ENCODE measurements at regions not wholly inside any gene's neighbourhood (a gene's known extent, or its start where the extent isn't known, plus 50 kb on each side); places are given as distances from the start of the nearest gene placed in this dataset.

GRCh38 chr2:65649811-65650589 is 217.6 kb upstream of the SPRED2 start:
- H3K4me1 Mint-ChIP-seq: no peaks in the 10 kb centered on the region
- no peaks in the 10 kb centered on the region for H3K36me3 Mint-ChIP-seq
- H3K9me3 Mint-ChIP-seq: peaks cover 0 to 3% (median 0%) of the 10 kb centered on the region in 6 donors
- DNase-seq: no peak
- no peak overlapping the region for H3K4me3 Mint-ChIP-seq
- H3K27ac Mint-ChIP-seq: no peak overlapping the region
- peaks cover 0 to 2% (median 1%) of the 10 kb centered on the region in 3 donors for H3K27me3 Mint-ChIP-seq (ENCODE audit: low read depth in 3 of 3)

DNA sequence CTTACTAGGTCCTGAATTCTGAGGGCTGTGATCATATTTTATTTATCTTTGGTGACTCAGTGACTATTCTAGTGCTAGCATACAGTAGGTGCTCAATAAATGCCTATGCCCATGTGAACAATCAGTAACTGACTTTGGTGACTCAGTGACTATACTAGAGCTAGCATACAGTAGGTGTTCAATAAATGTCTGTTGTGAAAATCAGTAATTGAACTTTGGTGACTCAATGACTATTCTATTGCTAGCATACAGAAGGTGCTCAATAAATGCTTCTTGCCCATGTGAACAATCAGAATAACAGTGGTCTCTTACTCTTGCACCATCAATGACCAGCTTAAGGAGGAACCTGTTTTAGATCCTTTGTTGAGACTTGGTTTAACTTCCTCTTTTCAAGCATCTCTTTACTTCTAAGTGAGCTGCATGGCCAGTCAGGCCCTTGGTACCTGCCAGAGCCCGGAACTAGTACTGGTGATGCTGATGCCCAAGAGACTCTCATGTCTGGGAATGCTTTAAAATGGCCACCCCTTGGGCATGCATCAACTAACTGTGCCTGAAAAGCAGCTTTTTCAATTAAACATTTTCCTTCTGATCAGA is 214.9 kb upstream of the SPRED2 start:
- no peaks in the 10 kb centered on the region for H3K36me3 Mint-ChIP-seq

DNA sequence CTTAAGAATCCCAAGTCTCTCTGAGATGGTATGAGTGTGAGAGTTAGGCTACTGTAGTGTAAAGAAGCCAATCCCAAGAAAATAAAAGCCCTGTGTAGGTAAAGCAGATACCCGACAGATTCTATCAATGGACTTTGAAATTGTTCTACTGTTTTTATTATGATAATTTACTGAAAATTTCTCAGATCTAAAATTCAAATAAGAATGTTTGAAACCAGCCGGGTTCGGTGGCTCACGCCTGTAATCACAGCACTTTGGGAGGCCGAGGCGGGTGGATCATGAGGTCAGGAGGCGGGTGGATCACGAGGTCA is 208.3 kb upstream of the SPRED2 start:
- peaks cover 0 to 2% of the 10 kb centered on the region in 2 donors for H3K4me1 Mint-ChIP-seq
- peaks cover 0 to 10% (median 2%) of the 10 kb centered on the region in 3 donors for H3K27me3 Mint-ChIP-seq (ENCODE audit: low read depth in 3 of 3)
- no peak overlapping the region for H3K4me3 Mint-ChIP-seq
- H3K9me3 Mint-ChIP-seq: no peaks in the 10 kb centered on the region
- no peak for DNase-seq
- H3K36me3 Mint-ChIP-seq: no peaks in the 10 kb centered on the region
- H3K27ac Mint-ChIP-seq: no peak overlapping the region

More for the DNA sequence above, 214.9 kb upstream of the SPRED2 start:
- no peaks in the 10 kb centered on the region for H3K4me1 Mint-ChIP-seq
- no peak overlapping the region for H3K4me3 Mint-ChIP-seq
- peaks cover 0 to 3% (median 0%) of the 10 kb centered on the region in 6 donors for H3K9me3 Mint-ChIP-seq
- no peak overlapping the region for H3K27ac Mint-ChIP-seq
- DNase-seq: no peak
- peaks cover 0 to 2% (median 1%) of the 10 kb centered on the region in 3 donors for H3K27me3 Mint-ChIP-seq (ENCODE audit: low read depth in 3 of 3)

GRCh38 chr2:65639156-65639864 is 206.9 kb upstream of the SPRED2 start:
- H3K9me3 Mint-ChIP-seq: no peaks in the 10 kb centered on the region
- no peak for DNase-seq
- peaks cover 0 to 2% of the 10 kb centered on the region in 2 donors for H3K4me1 Mint-ChIP-seq
- H3K27ac Mint-ChIP-seq: no peak overlapping the region
- H3K27me3 Mint-ChIP-seq (ENCODE audit: low read depth in 3 of 3): peaks cover 0 to 10% (median 2%) of the 10 kb centered on the region in 3 donors
- no peak overlapping the region for H3K4me3 Mint-ChIP-seq
- no peaks in the 10 kb centered on the region for H3K36me3 Mint-ChIP-seq

GRCh38 chr2:65638443-65638842 is 206.0 kb upstream of the SPRED2 start:
- no peaks in the 10 kb centered on the region for H3K9me3 Mint-ChIP-seq
- DNase-seq: no peak
- no peak overlapping the region for H3K4me3 Mint-ChIP-seq
- peaks cover 0 to 2% of the 10 kb centered on the region in 2 donors for H3K4me1 Mint-ChIP-seq
- no peak overlapping the region for H3K27ac Mint-ChIP-seq
- peaks cover 1 to 10% (median 2%) of the 10 kb centered on the region in 3 donors for H3K27me3 Mint-ChIP-seq (ENCODE audit: low read depth in 3 of 3)
- no peaks in the 10 kb centered on the region for H3K36me3 Mint-ChIP-seq

DNA sequence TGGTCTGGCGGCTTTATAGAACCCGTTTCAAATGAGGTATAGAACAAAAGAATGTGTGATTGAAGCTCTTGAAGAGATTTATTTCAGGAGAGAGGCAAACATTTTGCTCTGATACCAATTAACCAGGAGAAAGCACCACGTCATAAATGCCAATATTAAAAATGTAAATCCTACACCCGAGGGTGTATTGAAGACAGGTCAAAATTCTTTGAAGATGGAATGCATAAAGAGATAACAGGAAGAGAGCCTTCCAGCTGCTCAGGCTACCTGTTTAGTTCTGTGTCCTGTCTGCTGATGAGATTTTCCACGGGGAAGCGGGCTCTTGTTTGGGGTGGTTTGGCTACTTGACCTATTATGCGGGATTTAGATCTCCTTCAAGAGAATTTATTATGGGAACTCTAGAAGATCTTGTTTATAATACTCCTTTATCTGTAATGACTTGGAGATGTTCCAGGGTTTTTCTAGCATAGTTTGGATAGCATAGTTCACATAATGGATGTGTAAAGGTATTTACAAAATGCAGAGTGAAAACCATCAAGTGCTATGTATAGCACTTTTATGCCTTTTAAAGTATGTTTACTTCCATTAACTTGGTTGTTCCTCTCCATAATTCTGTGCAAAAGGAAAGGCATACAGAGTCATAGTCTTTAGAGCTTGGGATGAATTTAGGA is 204.5 kb upstream of the SPRED2 start:
- Mint-ChIP-seq H3K9me3 (no peaks in the 10 kb centered on the region), H3K27ac (no peak overlapping the region), H3K36me3 (no peaks in the 10 kb centered on the region), H3K4me3 (no peak overlapping the region), H3K4me1 (peaks cover 0 to 2% of the 10 kb centered on the region in 2 donors), H3K27me3 (ENCODE audit: low read depth in 3 of 3) (peaks cover 5 to 14% (median 7%) of the 10 kb centered on the region in 3 donors)
- no peak for DNase-seq

GRCh38 chr2:65636024-65636423 is 203.6 kb upstream of the SPRED2 start:
- no peak for DNase-seq
- Mint-ChIP-seq H3K4me3 (no peak overlapping the region), H3K36me3 (no peaks in the 10 kb centered on the region), H3K27me3 (ENCODE audit: low read depth in 3 of 3) (peaks cover 5 to 14% (median 7%) of the 10 kb centered on the region in 3 donors), H3K4me1 (peaks cover 0 to 2% of the 10 kb centered on the region in 2 donors), H3K9me3 (peaks cover 0 to 2% (median 0%) of the 10 kb centered on the region in 6 donors), H3K27ac (no peak overlapping the region)

DNA sequence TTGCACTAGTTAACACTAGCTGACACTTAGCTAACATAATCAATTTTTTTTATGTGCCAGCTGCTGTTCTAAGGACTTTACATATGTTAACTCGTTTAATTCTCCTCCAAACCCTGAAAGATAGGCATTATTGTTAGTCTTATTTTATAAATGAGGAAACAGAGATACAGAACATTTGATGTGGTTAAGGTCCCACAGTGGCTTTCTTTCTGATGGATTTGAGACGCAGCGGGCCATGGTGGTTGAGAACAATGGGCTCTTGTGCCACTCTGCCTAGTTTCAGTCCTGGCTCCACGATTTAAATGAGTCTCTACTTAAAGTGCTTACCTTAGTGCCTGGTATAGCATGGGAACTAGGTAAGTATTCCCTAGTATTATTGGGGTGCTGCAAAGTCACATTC is 201.9 kb upstream of the SPRED2 start:
- Mint-ChIP-seq H3K27ac (no peak overlapping the region), H3K9me3 (peaks cover 0 to 2% (median 0%) of the 10 kb centered on the region in 6 donors), H3K4me3 (no peak overlapping the region), H3K27me3 (ENCODE audit: low read depth in 3 of 3) (peaks cover 5 to 9% (median 5%) of the 10 kb centered on the region in 3 donors), H3K36me3 (no peaks in the 10 kb centered on the region), H3K4me1 (no peaks in the 10 kb centered on the region)
- DNase-seq: no peak

GRCh38 chr2:65630643-65631042 is 198.2 kb upstream of the SPRED2 start:
- Mint-ChIP-seq H3K27ac (no peak overlapping the region), H3K4me3 (no peak overlapping the region), H3K36me3 (no peaks in the 10 kb centered on the region), H3K4me1 (no peaks in the 10 kb centered on the region), H3K9me3 (peaks cover 0 to 2% (median 0%) of the 10 kb centered on the region in 6 donors), H3K27me3 (ENCODE audit: low read depth in 3 of 3) (peaks cover 4 to 5% (median 5%) of the 10 kb centered on the region in 3 donors)
- no peak for DNase-seq

DNA sequence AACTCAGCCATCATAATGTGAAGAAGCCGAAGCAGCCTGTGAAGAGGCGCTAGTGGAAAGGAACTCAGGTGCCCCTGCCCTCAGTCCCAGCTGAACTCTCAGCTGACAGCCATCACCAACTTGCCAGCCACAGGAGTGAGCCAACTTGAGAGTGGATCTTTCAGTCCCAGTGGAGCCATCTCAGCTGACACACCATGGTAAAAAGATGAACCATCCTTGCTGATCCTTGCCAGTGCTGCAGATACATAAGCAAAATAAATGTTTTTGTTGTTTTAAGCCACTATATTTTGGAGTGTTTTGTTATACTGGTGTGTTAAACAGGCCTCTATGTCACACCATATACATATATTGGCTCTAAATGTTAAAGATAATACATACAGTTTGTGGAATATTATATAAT is 195.8 kb upstream of the SPRED2 start:
- Mint-ChIP-seq H3K27ac (no peak overlapping the region), H3K9me3 (peaks cover 0 to 2% (median 0%) of the 10 kb centered on the region in 6 donors)

DNA sequence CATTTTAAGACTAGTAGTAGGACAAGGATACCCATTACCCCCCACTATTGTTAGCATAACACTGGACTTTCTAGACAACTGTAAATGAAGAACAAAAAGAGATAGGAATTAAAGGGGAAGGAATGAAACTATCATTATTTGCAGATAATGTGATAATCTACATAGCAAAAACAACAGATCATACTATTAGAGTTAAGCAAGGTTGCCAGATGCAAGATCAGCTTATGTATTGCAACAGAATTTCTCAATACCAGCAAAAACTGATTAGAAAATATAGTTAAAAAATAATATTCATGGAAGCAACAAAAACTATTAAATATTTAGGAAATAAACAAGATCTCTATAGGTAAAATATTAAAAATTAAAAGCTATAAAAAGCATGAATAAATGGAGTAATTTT is 194.4 kb upstream of the SPRED2 start:
- Mint-ChIP-seq H3K36me3 (no peaks in the 10 kb centered on the region), H3K4me1 (no peaks in the 10 kb centered on the region), H3K9me3 (peaks cover 0 to 2% (median 0%) of the 10 kb centered on the region in 6 donors), H3K27me3 (ENCODE audit: low read depth in 3 of 3) (peaks cover 0 to 1% (median 1%) of the 10 kb centered on the region in 3 donors), H3K27ac (no peak overlapping the region), H3K4me3 (no peak overlapping the region)
- DNase-seq: no peak

More for the DNA sequence above, 195.8 kb upstream of the SPRED2 start:
- Mint-ChIP-seq H3K36me3 (no peaks in the 10 kb centered on the region), H3K27me3 (ENCODE audit: low read depth in 3 of 3) (peaks cover 3 to 4% (median 3%) of the 10 kb centered on the region in 3 donors), H3K4me1 (no peaks in the 10 kb centered on the region), H3K4me3 (no peak overlapping the region)
- no peak for DNase-seq

GRCh38 chr2:65625982-65626381 is 193.6 kb upstream of the SPRED2 start:
- H3K27ac Mint-ChIP-seq: no peak overlapping the region
- DNase-seq: no peak
- H3K4me1 Mint-ChIP-seq: no peaks in the 10 kb centered on the region
- peaks cover 0 to 3% (median 1%) of the 10 kb centered on the region in 3 donors for H3K27me3 Mint-ChIP-seq (ENCODE audit: low read depth in 3 of 3)
- H3K4me3 Mint-ChIP-seq: no peak overlapping the region
- H3K36me3 Mint-ChIP-seq: no peaks in the 10 kb centered on the region
- no peaks in the 10 kb centered on the region for H3K9me3 Mint-ChIP-seq

- DNase-seq: no peak
- Mint-ChIP-seq H3K9me3 (no peaks in the 10 kb centered on the region), H3K27ac (no peak overlapping the region), H3K4me1 (no peaks in the 10 kb centered on the region), H3K27me3 (ENCODE audit: low read depth in 3 of 3) (peaks cover 0 to 6% (median 3%) of the 10 kb centered on the region in 3 donors), H3K4me3 (no peak overlapping the region), H3K36me3 (no peaks in the 10 kb centered on the region)
Observed at GRCh38 chr2:65622951-65623535, 190.6 kb upstream of the SPRED2 start.
